Neural cell (in vitro differentiated cells): ENCODE measurements at regions not wholly inside any gene's neighbourhood (a gene's known extent, or its start where the extent isn't known, plus 50 kb on each side); places are given as distances from the start of the nearest gene placed in this dataset.

Experiments
- H2AFZ ChIP-seq: fragments of 200-600, 300-800 bp; sonication (generic), shearing (Covaris generic); 2 replicates; pipeline ENCODE4 v1.6.0; 2014; ENCODE audit warnings: low read depth, mild to moderate bottlenecking, antibody characterized with exemption, low read length, moderate library complexity
- H3F3A ChIP-seq: fragments of 200-600 bp; shearing (Covaris generic); 2 replicates; pipeline ENCODE4 v1.6.1; 2016; ENCODE audit warnings: mild to moderate bottlenecking, moderate library complexity, mixed read lengths, antibody characterized with exemption, low read length; ENCODE audit not compliant: insufficient read depth, poor library complexity, severe bottlenecking
- H3K27ac ChIP-seq: fragments of 200-600, 300-800 bp; sonication (generic), shearing (Covaris generic); 2 replicates; pipeline ENCODE4 v1.5.1; 2014; ENCODE audit warnings: mild to moderate bottlenecking, low read length, moderate library complexity
- H3K27me3 ChIP-seq: fragments of 300-800, 200-600 bp; sonication (generic), shearing (Covaris generic); 2 replicates; pipeline ENCODE4 v1.6.0; 2014; ENCODE audit warnings: mild to moderate bottlenecking, low read depth, low read length, moderate library complexity; ENCODE audit not compliant: insufficient read depth
- H3K36me3 ChIP-seq: fragments of 300-800, 200-600 bp; sonication (generic), shearing (Covaris generic); 2 replicates; pipeline ENCODE4 v1.5.1; 2014; ENCODE audit warnings: mild to moderate bottlenecking, antibody characterized with exemption, low read length, moderate library complexity; ENCODE audit not compliant: insufficient read depth
- H3K4me2 ChIP-seq: fragments of 300-800, 200-600 bp; sonication (generic), shearing (Covaris generic); 2 replicates; pipeline ENCODE4 v1.6.0; 2014; ENCODE audit warnings: mild to moderate bottlenecking, low read length
- H3K4me3 ChIP-seq: fragments of 300-800, 200-600 bp; sonication (generic), shearing (Covaris generic); 2 replicates; pipeline ENCODE4 v1.5.1; 2014; ENCODE audit warnings: mild to moderate bottlenecking, low read length, moderate library complexity
- H3K79me2 ChIP-seq: fragments of 200-600 bp; shearing (Covaris generic); replicated peaks from 2 replicates; pipeline ENCODE4 v1.6.0; 2014; ENCODE audit warnings: mild to moderate bottlenecking, low read length, moderate library complexity; ENCODE audit not compliant: insufficient read depth
- H3K9ac ChIP-seq: fragments of 300-800, 200-600 bp; sonication (generic), shearing (Covaris generic); 2 replicates; pipeline ENCODE4 v1.6.1; 2016; ENCODE audit warnings: mild to moderate bottlenecking, low read length, mixed read lengths
- H3K9me2 ChIP-seq: fragments of 200-600 bp; shearing (Covaris generic); 2 replicates; pipeline ENCODE4 v1.6.1; 2016; ENCODE audit warnings: mild to moderate bottlenecking, low read length, mixed read lengths; ENCODE audit not compliant: insufficient read depth
- H3K9me3 ChIP-seq: fragments of 200-600, 300-800 bp; sonication (generic), shearing (Covaris generic); 2 replicates; pipeline ENCODE4 v1.6.1; 2016; ENCODE audit warnings: mild to moderate bottlenecking, mixed run types, low read length, moderate library complexity, mixed read lengths
- H4K20me1 ChIP-seq: fragments of 200-600 bp; shearing (Covaris generic); 2 replicates; pipeline ENCODE4 v1.6.1; 2016; ENCODE audit warnings: mild to moderate bottlenecking, mixed run types; ENCODE audit not compliant: insufficient read depth
- CTCF ChIP-seq: fragments of 450-650 bp; IDR thresholded peaks from 2 replicates; pipeline ENCODE4 v1.5.1; 2014; ENCODE audit warnings: antibody characterized with exemption, mild to moderate bottlenecking, moderate library complexity; ENCODE audit not compliant: poor library complexity, severe bottlenecking
- EP300 ChIP-seq: fragments of 450-650 bp; conservative IDR thresholded peaks from 2 replicates; pipeline ENCODE4 v1.6.1; 2014; ENCODE audit warnings: antibody characterized with exemption, mild to moderate bottlenecking, moderate library complexity; ENCODE audit not compliant: poor library complexity, severe bottlenecking
- EZH2 ChIP-seq: fragments of 200-600, 300-800 bp; shearing (Covaris generic), sonication (generic); IDR thresholded peaks from 2 replicates; pipeline ENCODE4 v1.6.1; 2014; ENCODE audit warnings: antibody characterized with exemption, low read length, borderline replicate concordance, mild to moderate bottlenecking; ENCODE audit not compliant: insufficient read depth, poor library complexity, severe bottlenecking
- MXI1 ChIP-seq: fragments of 450-650 bp; conservative IDR thresholded peaks from 2 replicates; pipeline ENCODE4 v1.6.1; 2014; ENCODE audit warnings: antibody characterized with exemption, mild to moderate bottlenecking; ENCODE audit not compliant: poor library complexity, severe bottlenecking
- POLR2AphosphoS5 ChIP-seq: IDR thresholded peaks from 2 replicates; pipeline ENCODE4 v1.6.1; 2012
- RAD21 ChIP-seq: fragments of 450-650 bp; conservative IDR thresholded peaks from 2 replicates; pipeline ENCODE4 v1.6.1; 2014; ENCODE audit warnings: antibody characterized with exemption, mild to moderate bottlenecking, moderate library complexity
- SMC3 ChIP-seq: fragments of 450-650 bp; conservative IDR thresholded peaks from 2 replicates; pipeline ENCODE4 v1.6.1; 2014; ENCODE audit warnings: antibody characterized with exemption, mild to moderate bottlenecking, moderate library complexity; ENCODE audit not compliant: poor library complexity
- TAF1 ChIP-seq: IDR thresholded peaks from 2 replicates; pipeline ENCODE4 v1.6.1; 2012; ENCODE audit warnings: low read depth
- TF ChIP-seq, protein P1 (sequence below): IDR thresholded peaks from 2 replicates; pipeline ENCODE4 v1.6.1; 2012; ENCODE audit warnings: borderline replicate concordance

DNA sequence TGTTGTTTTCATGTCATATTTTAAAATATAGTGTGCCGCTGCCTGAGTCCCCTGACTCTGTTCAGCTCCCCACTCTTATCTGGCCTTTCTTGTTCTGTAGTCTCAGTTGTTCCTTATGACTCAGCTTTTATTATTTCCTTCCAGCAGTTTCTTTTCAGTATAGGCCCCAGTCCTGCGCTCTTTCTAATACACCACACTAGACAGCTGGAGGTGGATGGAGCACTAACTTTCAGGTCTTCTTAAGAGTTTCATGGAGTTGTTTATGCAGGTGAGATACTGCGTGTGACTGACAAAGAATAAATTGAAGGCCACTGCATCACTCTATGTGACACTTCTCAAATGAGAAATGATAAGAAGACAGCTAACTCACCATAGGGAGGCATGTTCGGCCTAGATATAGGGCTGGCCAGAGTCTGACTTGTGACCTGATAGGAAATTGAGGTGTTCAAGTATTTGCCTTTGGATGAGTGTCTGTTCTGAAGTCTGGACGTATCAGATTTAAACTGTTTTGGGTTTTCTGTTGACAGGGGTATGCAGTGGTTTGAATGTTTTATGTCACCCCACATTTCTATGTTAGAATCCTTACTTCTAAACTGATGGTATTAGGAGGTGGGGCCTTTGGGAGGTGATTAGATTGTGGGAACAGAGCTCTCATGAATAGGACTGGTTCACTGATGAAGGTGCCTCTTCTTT is 60.8 kb upstream of the CLMN start:
- H3F3A ChIP-seq, result no peaks in the 10 kb centered on the region
- TF ChIP-seq TAF1, result no peak
- TF ChIP-seq POLR2AphosphoS5, result no peak
- TF ChIP-seq MXI1, result no peak
- TF ChIP-seq RAD21, result no peak
- no peak for TF ChIP-seq CTCF
- no peak for TF ChIP-seq SMC3
- TF ChIP-seq EZH2, result no peak
- TF ChIP-seq, protein P1, sequence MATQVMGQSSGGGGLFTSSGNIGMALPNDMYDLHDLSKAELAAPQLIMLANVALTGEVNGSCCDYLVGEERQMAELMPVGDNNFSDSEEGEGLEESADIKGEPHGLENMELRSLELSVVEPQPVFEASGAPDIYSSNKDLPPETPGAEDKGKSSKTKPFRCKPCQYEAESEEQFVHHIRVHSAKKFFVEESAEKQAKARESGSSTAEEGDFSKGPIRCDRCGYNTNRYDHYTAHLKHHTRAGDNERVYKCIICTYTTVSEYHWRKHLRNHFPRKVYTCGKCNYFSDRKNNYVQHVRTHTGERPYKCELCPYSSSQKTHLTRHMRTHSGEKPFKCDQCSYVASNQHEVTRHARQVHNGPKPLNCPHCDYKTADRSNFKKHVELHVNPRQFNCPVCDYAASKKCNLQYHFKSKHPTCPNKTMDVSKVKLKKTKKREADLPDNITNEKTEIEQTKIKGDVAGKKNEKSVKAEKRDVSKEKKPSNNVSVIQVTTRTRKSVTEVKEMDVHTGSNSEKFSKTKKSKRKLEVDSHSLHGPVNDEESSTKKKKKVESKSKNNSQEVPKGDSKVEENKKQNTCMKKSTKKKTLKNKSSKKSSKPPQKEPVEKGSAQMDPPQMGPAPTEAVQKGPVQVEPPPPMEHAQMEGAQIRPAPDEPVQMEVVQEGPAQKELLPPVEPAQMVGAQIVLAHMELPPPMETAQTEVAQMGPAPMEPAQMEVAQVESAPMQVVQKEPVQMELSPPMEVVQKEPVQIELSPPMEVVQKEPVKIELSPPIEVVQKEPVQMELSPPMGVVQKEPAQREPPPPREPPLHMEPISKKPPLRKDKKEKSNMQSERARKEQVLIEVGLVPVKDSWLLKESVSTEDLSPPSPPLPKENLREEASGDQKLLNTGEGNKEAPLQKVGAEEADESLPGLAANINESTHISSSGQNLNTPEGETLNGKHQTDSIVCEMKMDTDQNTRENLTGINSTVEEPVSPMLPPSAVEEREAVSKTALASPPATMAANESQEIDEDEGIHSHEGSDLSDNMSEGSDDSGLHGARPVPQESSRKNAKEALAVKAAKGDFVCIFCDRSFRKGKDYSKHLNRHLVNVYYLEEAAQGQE, result no peak
- no peak for TF ChIP-seq EP300
- no peaks in the 10 kb centered on the region for H3K9me3 ChIP-seq
- H2AFZ ChIP-seq, result no peak overlapping the region
- H3K36me3 ChIP-seq, result no peaks in the 10 kb centered on the region
- no peaks in the 10 kb centered on the region for H3K9me2 ChIP-seq
- no peak overlapping the region for H3K9ac ChIP-seq
- H3K4me3 ChIP-seq, result no peak overlapping the region
- no peaks in the 10 kb centered on the region for H4K20me1 ChIP-seq
- H3K27me3 ChIP-seq, result no peaks in the 10 kb centered on the region
- H3K79me2 ChIP-seq, result no peaks in the 10 kb centered on the region
- H3K27ac ChIP-seq, result no peak overlapping the region
- no peak overlapping the region for H3K4me2 ChIP-seq

GRCh38 chr14:95379634-95380033 is 59.9 kb upstream of the CLMN start:
- H2AFZ ChIP-seq, result no peak overlapping the region
- H4K20me1 ChIP-seq, result no peaks in the 10 kb centered on the region
- no peaks in the 10 kb centered on the region for H3F3A ChIP-seq
- no peaks in the 10 kb centered on the region for H3K9me2 ChIP-seq
- H3K4me3 ChIP-seq, result no peak overlapping the region
- H3K9ac ChIP-seq, result no peak overlapping the region
- no peaks in the 10 kb centered on the region for H3K9me3 ChIP-seq
- TF ChIP-seq EP300, result no peak
- TF ChIP-seq SMC3, result no peak
- TF ChIP-seq POLR2AphosphoS5, result no peak
- TF ChIP-seq, protein P1, result no peak
- TF ChIP-seq CTCF, result no peak
- no peak for TF ChIP-seq MXI1
- no peak for TF ChIP-seq TAF1
- no peak for TF ChIP-seq EZH2
- no peak for TF ChIP-seq RAD21
- no peaks in the 10 kb centered on the region for H3K36me3 ChIP-seq
- no peak overlapping the region for H3K4me2 ChIP-seq
- H3K79me2 ChIP-seq, result no peaks in the 10 kb centered on the region
- H3K27ac ChIP-seq, result no peak overlapping the region
- no peaks in the 10 kb centered on the region for H3K27me3 ChIP-seq
